Psoas muscle (tissue), 7 donors: ENCODE measurements at regions not wholly inside any gene's neighbourhood (a gene's known extent, or its start where the extent isn't known, plus 50 kb on each side); places are given as distances from the start of the nearest gene placed in this dataset.

Source experiments
- ATAC-seq, 4 donors: fragments of 200-7000 bp; cut with Tn5 transposase; one replicate each; pipeline ENCODE4 v1.9.1; 2020; ENCODE audit warnings: moderate library complexity in 3 of 4, mild to moderate bottlenecking in 2 of 4
- DNase-seq, 2 donors: peaks; one replicate each; pipeline ENCODE4 v3.0.0-alpha.2; 2020
- H3K27ac ChIP-seq: fragments of 200-600 bp; one replicate; pipeline ENCODE4 v1.8.0; 2022
- H3K27me3 ChIP-seq, 3 donors: fragments of 200-600 bp in 1 of 3; one replicate each; pipeline versions ENCODE4 v1.6.1 to v1.8.0; 2013 to 2022; ENCODE audit warnings: low read length in 2 of 3, mild to moderate bottlenecking in 2 of 3, moderate library complexity in 1 of 3; ENCODE audit not compliant: insufficient read depth in 3 of 3
- H3K36me3 ChIP-seq, 2 donors: fragments of 200-600 bp in 1 of 2; one replicate each; pipeline versions ENCODE4 v1.6.1 to v1.8.0; 2013 to 2022; ENCODE audit warnings: low read depth in 1 of 2, mild to moderate bottlenecking in 1 of 2, moderate library complexity in 1 of 2; ENCODE audit not compliant: insufficient read depth in 1 of 2
- H3K4me1 ChIP-seq: fragments of 200-600 bp; one replicate; pipeline ENCODE4 v1.8.0; 2022
- H3K4me3 ChIP-seq: fragments of 200-600 bp; one replicate; pipeline ENCODE4 v1.8.0; 2022; ENCODE audit warnings: mild to moderate bottlenecking
- H3K9me3 ChIP-seq: fragments of 200-600 bp; one replicate; pipeline ENCODE4 v1.8.0; 2022
- CTCF ChIP-seq: fragments of 200-600 bp; IDR thresholded peaks from one replicate; pipeline ENCODE4 v1.8.0; 2022; ENCODE audit warnings: antibody characterized with exemption
- WGBS, 3 donors: extraction: QIAGEN DNeasy Blood & Tissue Kit; methylation state at CpG; one replicate each; pipeline versions ENCODE4 v1.1.6 to v1.1.7; 2013; 5-methylcytosine and 5-hydroxymethylcytosine counted together
- intact Hi-C, 2 donors: fragments of 100-400 bp; cut with DNase I; formaldehyde crosslinking; loops; one replicate each; pipeline versions ENCODE4 v1.11.0 to v1.14.2; 2022
- donor health status: healthy with polysubstance abuse.
- donor health status: DM: no; HTN: no; CAD: no; lungs with moderate emphysema.
- donor health status: Bipolar disorder and iron deficiency.
- donor health status: healthy.
- donor health status: DM: yes; HTN: yes; CAD: no.
- donor health status: DM: no; HTN: no; CAD: no.
- donor health status: DM: yes; HTN: yes; CAD: no.

- no peak for ATAC-seq
- no peaks in the 10 kb centered on the region for H3K27me3 ChIP-seq
- H3K27ac ChIP-seq = no peak overlapping the region
- no peak for DNase-seq
- no peak overlapping the region for H3K4me3 ChIP-seq
- WGBS, 3 donors = 70 to 79% (median 71%) methylated on average over 5 of the region's 5 CpGs
- intact Hi-C loops = no loop called here
- no peak for TF ChIP-seq CTCF
- H3K9me3 ChIP-seq = peaks cover 3% of the 10 kb centered on the region
- no peaks in the 10 kb centered on the region for H3K36me3 ChIP-seq
- no peaks in the 10 kb centered on the region for H3K4me1 ChIP-seq
Measured at GRCh38 chr4:170750519-170750918, 660.8 kb upstream of the AADAT start.

- no peaks in the 10 kb centered on the region for H3K36me3 ChIP-seq
- H3K9me3 ChIP-seq = no peaks in the 10 kb centered on the region
- TF ChIP-seq CTCF = no peak
- WGBS, 3 donors = 42 to 53% (median 44%) methylated on average over 2 of the region's 2 CpGs
- no peak for DNase-seq
- intact Hi-C loops = no loop called here
- H3K4me1 ChIP-seq = no peaks in the 10 kb centered on the region
- H3K27ac ChIP-seq = no peak overlapping the region
- no peaks in the 10 kb centered on the region for H3K27me3 ChIP-seq
- H3K4me3 ChIP-seq = no peak overlapping the region
- ATAC-seq = no peak
Measured at GRCh38 chr4:170748975-170749374, 659.2 kb upstream of the AADAT start.

- Histone ChIP-seq H3K9me3 (no peaks in the 10 kb centered on the region), H3K27ac (no peak overlapping the region), H3K4me3 (no peak overlapping the region), H3K4me1 (no peaks in the 10 kb centered on the region), H3K36me3 (no peaks in the 10 kb centered on the region), H3K27me3 (no peaks in the 10 kb centered on the region)
- no peak for TF ChIP-seq CTCF
- 83 to 86% (median 86%) methylated on average over 13 of the region's 13 CpGs for WGBS, 3 donors
- no peak for ATAC-seq
- no peak for DNase-seq
- intact Hi-C loops = no loop called here
Measured at GRCh38 chr4:170743633-170744032, 653.9 kb upstream of the AADAT start.

GRCh38 chr4:170741856-170742255 lies 652.1 kb upstream of the AADAT start:
- WGBS, 3 donors = 81 to 85% (median 82%) methylated on average over 4 of the region's 4 CpGs
- no peaks in the 10 kb centered on the region for H3K36me3 ChIP-seq
- no peak overlapping the region for H3K27ac ChIP-seq
- H3K4me3 ChIP-seq = no peak overlapping the region
- intact Hi-C loops = no loop called here
- H3K4me1 ChIP-seq = no peaks in the 10 kb centered on the region
- no peak for ATAC-seq
- no peak for DNase-seq
- H3K27me3 ChIP-seq = no peaks in the 10 kb centered on the region
- no peak for TF ChIP-seq CTCF
- H3K9me3 ChIP-seq = no peaks in the 10 kb centered on the region

- intact Hi-C loops = no loop called here
Measured at GRCh38 chr4:170736710-170737109, 647.0 kb upstream of the AADAT start.

More at GRCh38 chr4:170736710-170737109, 647.0 kb upstream of the AADAT start:
- Histone ChIP-seq H3K4me3 (no peak overlapping the region), H3K4me1 (no peaks in the 10 kb centered on the region), H3K9me3 (no peaks in the 10 kb centered on the region), H3K27ac (no peak overlapping the region), H3K36me3 (no peaks in the 10 kb centered on the region), H3K27me3 (no peaks in the 10 kb centered on the region)
- TF ChIP-seq CTCF = no peak
- ATAC-seq (no peak), DNase-seq (no peak)
